ENCODE measurements at regions not wholly inside any gene's neighbourhood (a gene's known extent, or its start where the extent isn't known, plus 50 kb on each side); places are given as distances from the start of the nearest gene placed in this dataset.

GRCh38 chr22:48185071-48186055, 1422.9 kb downstream of the TBC1D22A start:
- TF ChIP-seq CTCF (IDR thresholded peaks at IDR 0.05; ENCODE audit: low read depth, low read length, poor library complexity, severe bottlenecking) (no peak), EZH2phosphoT487 (IDR thresholded peaks at IDR 0.05; ENCODE audit: borderline replicate concordance, low read length) (no peak)
- H3K27ac ChIP-seq (ENCODE audit: low read depth, low read length), result no peak overlapping the region
- no peaks in the 10 kb centered on the region for H3K9me2 ChIP-seq (replicated peaks; ENCODE audit: control insufficient read depth, low read length)
- H3K27me3 ChIP-seq (ENCODE audit: control insufficient read depth, low read length), result no peaks in the 10 kb centered on the region
- H3K36me3 ChIP-seq (ENCODE audit: control insufficient read depth, low read length), result no peaks in the 10 kb centered on the region
- no peaks in the 10 kb centered on the region for H3K4me1 ChIP-seq (ENCODE audit: control insufficient read depth, low read length)
- H3K9me3 ChIP-seq (ENCODE audit: control insufficient read depth, insufficient read depth, low read length), result no peaks in the 10 kb centered on the region
- no peaks in the 10 kb centered on the region for H4K20me1 ChIP-seq (ENCODE audit: control insufficient read depth, insufficient read depth, low read depth, low read length)
- no peak overlapping the region for H3K4me2 ChIP-seq (ENCODE audit: low read length)
- no peaks in the 10 kb centered on the region for H3K79me2 ChIP-seq (ENCODE audit: control insufficient read depth, low read length)
- no peak overlapping the region for H3K4me3 ChIP-seq (ENCODE audit: low read length)
- H3F3A ChIP-seq (ENCODE audit: control insufficient read depth, insufficient read depth), result no peaks in the 10 kb centered on the region

DNA sequence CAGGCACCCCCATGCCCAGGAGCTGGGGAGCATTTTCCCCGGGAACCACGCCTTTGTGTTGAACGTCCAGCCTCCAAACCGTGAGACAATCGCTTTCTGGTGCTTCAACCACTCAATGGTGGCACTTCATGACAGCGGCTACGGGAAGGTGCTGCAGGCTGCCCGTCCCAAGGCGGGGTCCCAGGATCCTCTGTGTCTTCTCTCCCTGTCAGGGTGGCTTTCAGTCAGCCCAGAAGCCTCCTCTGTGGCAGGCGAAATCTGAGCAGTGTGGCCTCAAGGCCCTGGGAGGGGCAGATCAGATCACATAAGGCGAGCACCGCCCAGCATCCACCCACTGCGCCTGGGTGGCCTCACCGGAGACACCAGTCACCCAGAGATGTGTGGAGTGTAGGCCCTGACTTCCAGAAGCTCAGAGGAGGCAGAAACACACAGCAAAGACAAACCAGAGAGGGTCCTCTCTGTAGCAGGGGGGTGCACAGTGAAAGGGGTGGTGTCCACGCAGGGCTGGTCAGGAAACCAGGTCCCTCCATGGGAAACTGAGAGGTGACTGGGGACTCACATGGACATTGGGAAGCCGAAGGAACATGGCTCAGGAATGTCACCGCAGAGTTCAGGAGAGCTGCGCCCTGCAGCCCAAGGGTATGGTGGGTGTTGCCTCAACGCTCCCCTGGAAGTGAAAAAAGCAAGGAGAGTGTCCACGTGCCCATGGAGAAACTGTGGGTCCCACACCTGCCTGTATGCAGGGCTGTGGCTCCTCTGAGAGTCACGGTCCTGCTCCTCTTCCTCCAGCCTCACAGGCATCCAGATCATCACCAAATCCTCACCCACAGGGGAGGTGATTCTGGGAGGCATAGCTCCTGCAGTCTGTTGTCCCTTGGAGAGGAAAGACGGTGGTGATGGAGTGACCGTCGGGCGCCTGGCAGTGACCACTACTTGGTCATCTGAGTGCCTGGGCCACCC, 1420.7 kb downstream of the TBC1D22A start:
- H3K9me2 ChIP-seq (replicated peaks; ENCODE audit: control insufficient read depth, low read length), result no peaks in the 10 kb centered on the region
- TF ChIP-seq EZH2phosphoT487 (IDR thresholded peaks at IDR 0.05; ENCODE audit: borderline replicate concordance, low read length) (no peak), CTCF (IDR thresholded peaks at IDR 0.05; ENCODE audit: low read depth, low read length, poor library complexity, severe bottlenecking) (no peak)
- H3K27ac ChIP-seq (ENCODE audit: low read depth, low read length), result no peak overlapping the region
- no peaks in the 10 kb centered on the region for H3K4me1 ChIP-seq (ENCODE audit: control insufficient read depth, low read length)
- no peaks in the 10 kb centered on the region for H4K20me1 ChIP-seq (ENCODE audit: control insufficient read depth, insufficient read depth, low read depth, low read length)
- no peaks in the 10 kb centered on the region for H3F3A ChIP-seq (ENCODE audit: control insufficient read depth, insufficient read depth)
- H3K9me3 ChIP-seq (ENCODE audit: control insufficient read depth, insufficient read depth, low read length), result no peaks in the 10 kb centered on the region
- H3K79me2 ChIP-seq (ENCODE audit: control insufficient read depth, low read length), result no peaks in the 10 kb centered on the region
- H3K36me3 ChIP-seq (ENCODE audit: control insufficient read depth, low read length), result no peaks in the 10 kb centered on the region
- H3K4me3 ChIP-seq (ENCODE audit: low read length), result no peak overlapping the region
- H3K27me3 ChIP-seq (ENCODE audit: control insufficient read depth, low read length), result no peaks in the 10 kb centered on the region
- no peak overlapping the region for H3K4me2 ChIP-seq (ENCODE audit: low read length)

- Histone ChIP-seq H3K36me3 (ENCODE audit: control insufficient read depth, low read length) (no peaks in the 10 kb centered on the region), H3K9me3 (ENCODE audit: control insufficient read depth, insufficient read depth, low read length) (no peaks in the 10 kb centered on the region), H3K4me3 (ENCODE audit: low read length) (no peak overlapping the region), H3K27me3 (ENCODE audit: control insufficient read depth, low read length) (no peaks in the 10 kb centered on the region), H3F3A (ENCODE audit: control insufficient read depth, insufficient read depth) (no peaks in the 10 kb centered on the region), H4K20me1 (ENCODE audit: control insufficient read depth, insufficient read depth, low read depth, low read length) (no peaks in the 10 kb centered on the region), H3K79me2 (ENCODE audit: control insufficient read depth, low read length) (no peaks in the 10 kb centered on the region), H3K4me2 (ENCODE audit: low read length) (no peak overlapping the region), H3K4me1 (ENCODE audit: control insufficient read depth, low read length) (no peaks in the 10 kb centered on the region), H3K9me2 (replicated peaks; ENCODE audit: control insufficient read depth, low read length) (no peaks in the 10 kb centered on the region), H3K27ac (ENCODE audit: low read depth, low read length) (no peak overlapping the region)
- no peak for TF ChIP-seq EZH2phosphoT487 (IDR thresholded peaks at IDR 0.05; ENCODE audit: borderline replicate concordance, low read length)
- no peak for TF ChIP-seq CTCF (IDR thresholded peaks at IDR 0.05; ENCODE audit: low read depth, low read length, poor library complexity, severe bottlenecking)
Observed at GRCh38 chr22:48182031-48182430, 1419.6 kb downstream of the TBC1D22A start.
